ENCODE measurements at regions not wholly inside any gene's neighbourhood (a gene's known extent, or its start where the extent isn't known, plus 50 kb on each side); places are given as distances from the start of the nearest gene placed in this dataset.

- TF ChIP-seq RAD21 (CRISPR knock-in tag; IDR thresholded peaks at IDR 0.05) (no peak), EP300 (IDR thresholded peaks at IDR 0.05; ENCODE audit: low read depth in 2 of 2, low read length in 2 of 2) (no peak), EP300 (CRISPR knock-in tag; IDR thresholded peaks at IDR 0.05; ENCODE audit: borderline replicate concordance) (no peak), IRF9 (CRISPR knock-in tag; IDR thresholded peaks at IDR 0.05; ENCODE audit: borderline replicate concordance) (no peak), PCBP1 (IDR thresholded peaks at IDR 0.05; ENCODE audit: borderline replicate concordance, low read depth, low read length) (no peak)
Measured at GRCh38 chr13:44219577-44220548, 153.8 kb upstream of the SERP2 start.
